ENCODE measurements at regions not wholly inside any gene's neighbourhood (a gene's known extent, or its start where the extent isn't known, plus 50 kb on each side); places are given as distances from the start of the nearest gene placed in this dataset.
"Not testable (repeated sequence)": the region's sequence is repeated elsewhere in the genome, so short reads cannot be mapped to it uniquely, and the experiment has no call there.

DNA sequence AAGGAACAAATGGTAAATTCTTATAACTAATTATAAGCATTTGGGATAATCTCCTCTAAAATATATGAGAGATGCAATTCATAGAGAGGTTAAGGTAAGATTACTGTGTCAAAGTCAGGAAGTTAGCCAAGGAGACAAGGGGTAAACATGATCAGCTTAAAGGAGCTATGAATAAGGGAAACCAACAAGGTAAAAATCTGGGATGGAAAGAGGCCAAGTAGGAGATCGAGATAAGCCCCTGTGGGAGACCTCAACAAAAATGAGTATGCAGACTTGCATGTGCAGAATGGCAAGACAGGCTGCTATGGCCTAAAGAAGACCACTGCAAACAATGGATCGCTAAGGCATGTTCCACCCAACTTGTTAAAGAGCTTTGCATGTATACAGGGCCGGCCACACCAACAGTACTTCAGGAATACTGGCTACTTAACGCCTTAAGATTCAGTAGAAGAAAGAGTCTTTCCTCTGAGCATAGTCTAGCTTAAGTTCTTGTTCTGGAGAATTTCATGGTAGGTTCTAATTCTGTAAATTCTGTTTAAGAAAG is 738.6 kb downstream of the GALC start:
- DNase-seq (ENCODE audit: low read depth, low spot score), result no peak
- Histone ChIP-seq H3K9ac (replicated peaks; ENCODE audit: extremely low read depth, insufficient read depth, low read length) (no peak overlapping the region), H3K9me3 (replicated peaks; ENCODE audit: control insufficient read depth, insufficient read depth, low read length) (no peaks in the 10 kb centered on the region), H3K27me3 (ENCODE audit: control insufficient read depth in 2 of 2, insufficient read depth in 2 of 2, low read length in 2 of 2) (no peaks in the 10 kb centered on the region), H3K4me2 (ENCODE audit: insufficient read depth, low read length) (no peak overlapping the region), H3K4me1 (ENCODE audit: control insufficient read depth, extremely low read depth, insufficient read depth, low read length) (no peaks in the 10 kb centered on the region), H3K4me3 (replicated peaks in 1 of 3; ENCODE audit: insufficient read depth in 1 of 3, low read depth in 1 of 3, low read length in 3 of 3) (no peak overlapping the region), H3K79me2 (ENCODE audit: control insufficient read depth, insufficient read depth, low read length) (no peaks in the 10 kb centered on the region), H3K27ac (ENCODE audit: insufficient read depth, low read depth, low read length) (no peak overlapping the region), H4K20me1 (replicated peaks; ENCODE audit: control insufficient read depth, extremely low read depth, insufficient read depth, low read length) (no peaks in the 10 kb centered on the region), H2AFZ (ENCODE audit: low read depth, low read length) (no peak overlapping the region), H3K9me1 (replicated peaks; ENCODE audit: control insufficient read depth, extremely low read depth, insufficient read depth, low read length) (no peaks in the 10 kb centered on the region), H3K36me3 (ENCODE audit: control insufficient read depth in 2 of 2, extremely low read depth in 1 of 2, insufficient read depth in 2 of 2, low read length in 2 of 2) (no peaks in the 10 kb centered on the region)
- TF ChIP-seq, protein P1, sequence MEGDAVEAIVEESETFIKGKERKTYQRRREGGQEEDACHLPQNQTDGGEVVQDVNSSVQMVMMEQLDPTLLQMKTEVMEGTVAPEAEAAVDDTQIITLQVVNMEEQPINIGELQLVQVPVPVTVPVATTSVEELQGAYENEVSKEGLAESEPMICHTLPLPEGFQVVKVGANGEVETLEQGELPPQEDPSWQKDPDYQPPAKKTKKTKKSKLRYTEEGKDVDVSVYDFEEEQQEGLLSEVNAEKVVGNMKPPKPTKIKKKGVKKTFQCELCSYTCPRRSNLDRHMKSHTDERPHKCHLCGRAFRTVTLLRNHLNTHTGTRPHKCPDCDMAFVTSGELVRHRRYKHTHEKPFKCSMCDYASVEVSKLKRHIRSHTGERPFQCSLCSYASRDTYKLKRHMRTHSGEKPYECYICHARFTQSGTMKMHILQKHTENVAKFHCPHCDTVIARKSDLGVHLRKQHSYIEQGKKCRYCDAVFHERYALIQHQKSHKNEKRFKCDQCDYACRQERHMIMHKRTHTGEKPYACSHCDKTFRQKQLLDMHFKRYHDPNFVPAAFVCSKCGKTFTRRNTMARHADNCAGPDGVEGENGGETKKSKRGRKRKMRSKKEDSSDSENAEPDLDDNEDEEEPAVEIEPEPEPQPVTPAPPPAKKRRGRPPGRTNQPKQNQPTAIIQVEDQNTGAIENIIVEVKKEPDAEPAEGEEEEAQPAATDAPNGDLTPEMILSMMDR (IDR thresholded peaks at IDR 0.05; ENCODE audit: extremely low read depth in 1 of 2, insufficient read depth in 1 of 2, low read depth in 1 of 2, low read length in 2 of 2), result no peak
- TF ChIP-seq, protein P2, sequence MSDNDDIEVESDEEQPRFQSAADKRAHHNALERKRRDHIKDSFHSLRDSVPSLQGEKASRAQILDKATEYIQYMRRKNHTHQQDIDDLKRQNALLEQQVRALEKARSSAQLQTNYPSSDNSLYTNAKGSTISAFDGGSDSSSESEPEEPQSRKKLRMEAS (IDR thresholded peaks at IDR 0.05; ENCODE audit: insufficient read depth, insufficient read length), result no peak
- TF ChIP-seq GATA2 (IDR thresholded peaks at IDR 0.05; ENCODE audit: insufficient read depth, insufficient read length, low read depth, low read length) (no peak), FOS (IDR thresholded peaks at IDR 0.05; ENCODE audit: borderline replicate concordance, insufficient read depth, low read length) (no peak), MYC (IDR thresholded peaks at IDR 0.05; ENCODE audit: low read depth, low read length) (no peak), JUN (IDR thresholded peaks at IDR 0.05; ENCODE audit: borderline replicate concordance, insufficient read depth, insufficient read length, low read depth) (no peak), POLR2A (IDR thresholded peaks at IDR 0.05; ENCODE audit: low read depth, low read length) (no peak), EZH2 (IDR thresholded peaks at IDR 0.05; ENCODE audit: borderline replicate concordance, low read depth, low read length, severe bottlenecking) (no peak), POLR2AphosphoS5 (IDR thresholded peaks at IDR 0.05; ENCODE audit: insufficient read depth, low read depth, low read length) (no peak)
- dilution Hi-C loops (cut with MboI; ENCODE audit: extremely low pct_ligation_motif_present, low sequenced_read_pairs) (no loop called here), intact Hi-C loops (cut with micrococcal nuclease) (no loop called here)
- ChIA-PET POLR2A (no interaction called here), CTCF (no interaction called here)
- FAIRE-seq, result no peak
- BruUV-seq (replicated peaks), result no TSS peak

DNA sequence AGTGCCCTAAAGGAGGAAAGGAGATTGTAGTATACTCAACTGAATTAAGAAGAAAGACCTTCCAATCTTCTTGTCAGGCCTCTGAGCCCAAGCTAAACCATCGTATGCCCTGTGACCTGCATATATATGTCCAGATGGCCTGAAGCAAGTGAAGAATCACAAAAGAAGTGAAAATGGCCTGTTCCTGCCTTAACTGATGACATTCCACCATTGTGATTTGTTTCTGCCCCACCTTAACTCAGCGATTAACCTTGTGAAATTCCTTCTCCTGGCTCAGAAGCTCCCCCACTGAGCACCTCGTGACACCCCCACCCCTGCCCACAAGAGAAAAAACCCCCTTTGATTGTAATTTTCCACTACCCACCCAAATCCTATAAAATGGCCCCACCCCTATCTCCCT is 739.2 kb downstream of the GALC start:
- H3K27ac ChIP-seq (ENCODE audit: insufficient read depth, low read depth, low read length); H3K4me1 ChIP-seq (ENCODE audit: control insufficient read depth, extremely low read depth, insufficient read depth, low read length); H3K79me2 ChIP-seq (ENCODE audit: control insufficient read depth, insufficient read depth, low read length); H3K27me3 ChIP-seq (ENCODE audit: control insufficient read depth in 2 of 2, insufficient read depth in 2 of 2, low read length in 2 of 2); intact Hi-C loops (cut with micrococcal nuclease); H3K9me3 ChIP-seq (replicated peaks; ENCODE audit: control insufficient read depth, insufficient read depth, low read length); H3K36me3 ChIP-seq (ENCODE audit: control insufficient read depth in 2 of 2, extremely low read depth in 1 of 2, insufficient read depth in 2 of 2, low read length in 2 of 2); H4K20me1 ChIP-seq (replicated peaks; ENCODE audit: control insufficient read depth, extremely low read depth, insufficient read depth, low read length); dilution Hi-C loops (cut with MboI; ENCODE audit: extremely low pct_ligation_motif_present, low sequenced_read_pairs); BruUV-seq (replicated peaks); DNase-seq (ENCODE audit: low read depth, low spot score); POLR2A ChIA-PET; FAIRE-seq; CTCF ChIA-PET; H2AFZ ChIP-seq (ENCODE audit: low read depth, low read length); H3K4me3 ChIP-seq (replicated peaks in 1 of 3; ENCODE audit: insufficient read depth in 1 of 3, low read depth in 1 of 3, low read length in 3 of 3); H3K9ac ChIP-seq (replicated peaks; ENCODE audit: extremely low read depth, insufficient read depth, low read length); H3K9me1 ChIP-seq (replicated peaks; ENCODE audit: control insufficient read depth, extremely low read depth, insufficient read depth, low read length); H3K4me2 ChIP-seq (ENCODE audit: insufficient read depth, low read length): not testable (repeated sequence)
